Fibroblast of skin of back (primary cell): ENCODE measurements at regions not wholly inside any gene's neighbourhood (a gene's known extent, or its start where the extent isn't known, plus 50 kb on each side); places are given as distances from the start of the nearest gene placed in this dataset.

Source experiments
- DNase-seq: peaks from one replicate; pipeline ENCODE4 v3.0.0-alpha.2; 2013

DNA sequence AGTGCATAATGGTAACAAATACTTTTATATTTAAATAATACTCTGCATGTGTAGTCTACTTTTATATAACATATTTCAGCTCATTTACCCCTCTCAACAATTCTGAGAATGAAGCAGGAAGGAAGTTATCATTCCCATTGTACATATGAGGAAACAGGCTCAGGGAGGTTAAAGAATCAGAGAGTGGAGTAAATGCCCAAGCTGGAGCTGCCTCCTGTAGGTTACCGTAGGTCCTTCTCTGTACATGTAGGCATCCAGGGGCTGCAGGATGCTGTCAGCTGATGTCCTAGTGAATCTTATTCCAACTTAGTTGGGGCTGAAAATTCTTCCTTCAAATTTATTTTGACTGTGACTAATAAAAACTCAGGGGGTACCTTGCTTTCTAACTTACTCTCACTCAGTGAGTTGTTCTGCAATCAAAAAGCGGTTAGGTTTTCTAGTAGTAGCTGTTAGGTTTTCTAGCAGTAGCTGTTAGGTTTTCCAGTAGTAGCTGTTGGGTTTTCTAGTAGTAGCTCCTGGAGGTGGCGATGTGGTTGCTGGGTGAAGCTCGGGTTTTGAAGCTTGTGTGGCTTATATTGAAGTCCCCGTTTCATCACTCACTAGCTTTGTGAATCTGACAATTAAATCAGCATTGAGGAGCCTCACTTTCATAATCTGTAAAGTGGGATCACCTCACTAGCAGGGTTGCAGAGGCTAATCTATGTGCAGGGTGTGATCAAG lies 357.0 kb downstream of the NR2F2 start:
- DNase-seq = no peak

DNA sequence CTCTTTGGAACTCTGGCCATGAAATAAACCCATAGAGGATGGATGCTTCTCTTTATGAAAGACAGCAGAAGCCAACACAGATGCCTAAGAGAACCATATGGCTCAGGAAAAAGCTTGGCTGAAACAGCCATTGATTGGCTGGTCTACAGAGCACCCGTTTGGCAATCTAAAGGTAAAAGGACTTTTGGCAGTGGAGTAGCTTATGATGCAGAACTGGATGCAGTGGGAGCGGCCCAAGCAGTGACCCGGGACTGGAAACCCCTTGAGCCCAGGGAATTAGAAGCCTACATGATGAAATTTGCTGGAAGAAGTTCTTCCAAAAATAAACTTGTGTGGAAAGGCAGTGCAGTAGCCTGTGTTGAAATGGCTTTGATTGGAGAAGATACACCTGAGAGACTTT lies 360.2 kb downstream of the NR2F2 start:
- DNase-seq = no peak

DNA sequence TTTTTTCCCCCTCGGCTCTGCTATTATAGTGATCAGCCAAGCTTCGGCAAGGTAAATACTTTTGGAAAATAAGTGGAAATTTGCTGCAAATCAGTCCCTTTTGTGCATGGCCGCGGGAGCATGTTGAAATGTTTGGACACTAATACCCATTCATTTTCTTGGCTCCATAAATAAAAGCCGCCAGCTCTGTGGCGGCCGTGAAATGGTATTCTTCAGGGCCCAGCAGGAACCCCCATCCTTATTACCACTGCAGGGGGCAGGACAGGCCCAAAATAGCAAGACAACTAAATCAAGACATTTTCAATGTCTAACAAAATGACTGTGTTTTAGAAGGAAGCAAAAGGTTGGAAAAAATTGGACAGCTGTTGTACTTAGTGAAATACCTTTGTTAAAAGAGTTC lies 362.3 kb downstream of the NR2F2 start:
- DNase-seq = no peak

DNA sequence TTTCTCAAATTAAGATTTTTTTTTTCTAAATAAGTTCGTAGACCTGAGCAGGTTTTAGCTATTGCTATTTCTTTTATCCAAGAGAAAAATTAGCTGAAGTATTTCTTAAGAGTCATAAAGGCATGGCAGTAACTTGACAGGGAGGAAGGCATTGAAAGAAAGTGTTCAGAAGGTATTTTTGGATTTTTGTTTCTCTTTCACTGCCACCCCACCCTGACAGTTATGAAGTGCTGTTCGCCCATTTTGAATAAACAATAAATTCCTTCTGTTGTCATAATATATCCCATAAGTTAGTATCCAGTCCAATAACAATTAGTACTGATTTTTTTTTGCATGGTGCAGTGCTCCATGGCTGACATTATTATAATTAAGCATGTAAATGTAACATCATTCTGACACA lies 363.0 kb downstream of the NR2F2 start:
- DNase-seq = no peak

DNA sequence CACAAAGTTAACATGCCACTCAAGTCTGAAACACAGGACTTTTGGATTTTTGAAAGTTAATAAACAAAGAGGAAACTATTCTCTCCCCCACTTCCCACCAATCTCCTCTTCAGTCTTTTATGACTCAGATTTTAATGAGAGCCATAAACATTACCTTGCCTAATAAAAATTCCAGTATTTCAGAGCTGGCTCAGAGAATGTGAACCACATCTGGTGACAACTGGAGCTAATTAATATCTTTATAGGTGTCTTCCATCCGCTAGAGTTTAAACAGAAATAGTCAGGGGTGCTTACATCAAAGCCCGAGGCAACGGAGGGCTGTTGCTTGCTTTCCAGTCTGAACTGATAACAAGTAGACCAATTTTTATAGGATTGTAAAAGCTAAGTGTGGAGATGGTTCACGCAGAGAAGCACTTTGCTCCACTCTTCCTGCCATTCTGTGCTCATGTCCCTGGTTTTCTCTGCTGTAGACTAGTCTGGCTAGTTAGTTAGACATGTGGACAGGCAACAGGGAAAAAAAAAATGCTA lies 363.6 kb downstream of the NR2F2 start:
- DNase-seq = no peak

DNA sequence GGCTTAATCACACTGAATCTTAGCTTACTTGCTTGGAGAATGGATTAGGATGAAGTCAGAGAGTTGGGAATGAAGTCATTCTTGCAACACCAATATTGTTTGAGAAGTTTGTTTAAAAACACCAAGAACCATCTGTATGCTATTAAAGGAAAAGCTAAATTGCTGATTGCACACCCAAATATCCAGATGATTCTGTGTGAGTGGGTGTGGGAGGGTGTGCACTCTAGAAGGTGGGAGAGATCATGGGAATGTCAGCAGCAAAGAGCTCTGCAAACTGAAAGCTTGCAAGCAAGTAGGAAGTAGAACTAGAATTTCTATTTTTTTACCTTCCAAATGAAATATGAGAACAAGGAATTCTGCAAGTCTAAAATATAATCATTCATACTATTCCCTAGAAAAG lies 364.9 kb downstream of the NR2F2 start:
- no peak for DNase-seq

DNA sequence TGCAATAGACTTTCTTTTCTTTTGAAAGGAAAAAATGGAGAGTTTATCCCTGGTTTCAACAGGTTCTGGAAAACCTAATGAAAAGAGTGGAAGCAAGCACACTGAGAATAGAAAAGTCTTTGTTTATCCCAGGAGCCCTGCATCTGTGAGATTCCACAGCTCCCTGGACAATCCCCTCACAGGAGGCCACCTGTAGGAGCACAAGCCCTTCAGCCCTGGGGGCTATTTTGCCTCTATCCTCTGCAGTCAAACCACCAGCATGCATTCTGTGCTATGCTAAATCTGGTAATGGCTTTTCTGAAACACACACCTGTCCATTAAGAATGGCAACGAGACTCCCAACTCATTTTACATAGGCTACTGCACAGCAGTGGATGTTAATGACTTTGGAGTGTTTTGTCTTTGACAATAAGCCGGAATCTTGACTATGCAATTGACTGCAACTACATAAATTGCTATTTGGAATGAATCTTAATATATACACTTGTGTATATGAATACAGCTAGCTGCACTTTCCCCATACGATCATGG lies 369.4 kb downstream of the NR2F2 start:
- DNase-seq = no peak

DNA sequence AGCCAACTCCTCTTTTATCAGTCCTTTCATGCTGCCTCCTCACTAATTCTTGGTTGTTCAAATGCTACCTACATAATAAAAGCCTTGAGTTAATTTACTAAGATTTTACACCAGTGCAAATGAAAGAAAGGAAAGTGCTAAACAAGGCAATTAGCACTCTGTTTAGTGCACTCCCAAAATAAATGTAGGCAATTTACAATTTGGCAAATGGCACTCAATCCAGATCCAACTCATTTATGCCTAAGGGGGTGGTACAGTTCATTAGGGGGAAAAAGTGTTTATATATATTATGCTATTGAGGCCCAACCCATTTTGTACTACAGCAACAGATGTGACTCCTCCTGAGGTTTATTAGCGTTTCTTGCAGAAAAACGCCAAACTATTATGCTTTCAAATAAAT lies 370.1 kb downstream of the NR2F2 start:
- DNase-seq = no peak

DNA sequence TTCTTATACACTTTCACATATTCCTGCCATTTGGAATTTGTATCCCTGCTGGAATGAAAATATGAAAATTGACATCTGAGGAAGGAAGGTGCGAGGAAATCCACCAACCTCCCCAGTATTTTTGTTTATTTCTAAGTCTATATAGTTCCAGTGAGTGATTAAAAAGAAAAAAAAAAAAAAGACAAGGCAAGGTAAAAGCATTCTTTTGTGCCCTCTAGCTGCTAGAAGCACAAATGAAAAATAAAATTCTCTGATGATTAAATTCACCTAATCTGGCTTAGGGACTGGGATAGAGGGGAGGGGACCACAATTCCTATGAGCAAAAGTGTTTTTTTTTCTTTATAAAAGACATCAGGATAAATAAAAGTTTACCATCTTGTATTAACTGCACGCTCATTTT lies 370.9 kb downstream of the NR2F2 start:
- DNase-seq = no peak

DNA sequence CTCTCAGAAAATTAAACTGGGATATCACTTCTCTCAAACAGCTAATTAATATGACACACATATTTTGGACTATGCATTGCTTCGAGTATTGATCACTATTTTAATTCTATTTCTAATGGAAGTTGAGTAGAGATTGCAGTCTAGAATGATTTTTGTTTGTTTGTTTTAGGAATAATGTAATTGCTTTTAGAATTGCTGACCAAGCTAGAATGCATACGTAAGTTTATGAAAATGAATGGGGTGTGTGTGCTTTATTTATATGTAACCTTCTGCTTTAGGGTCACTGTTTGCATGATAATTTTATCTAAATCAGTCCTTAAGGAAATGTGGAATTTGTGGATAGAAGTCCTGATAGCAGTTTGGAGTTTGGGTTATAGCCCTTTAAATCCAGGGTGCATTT lies 371.4 kb downstream of the NR2F2 start:
- no peak for DNase-seq

DNA sequence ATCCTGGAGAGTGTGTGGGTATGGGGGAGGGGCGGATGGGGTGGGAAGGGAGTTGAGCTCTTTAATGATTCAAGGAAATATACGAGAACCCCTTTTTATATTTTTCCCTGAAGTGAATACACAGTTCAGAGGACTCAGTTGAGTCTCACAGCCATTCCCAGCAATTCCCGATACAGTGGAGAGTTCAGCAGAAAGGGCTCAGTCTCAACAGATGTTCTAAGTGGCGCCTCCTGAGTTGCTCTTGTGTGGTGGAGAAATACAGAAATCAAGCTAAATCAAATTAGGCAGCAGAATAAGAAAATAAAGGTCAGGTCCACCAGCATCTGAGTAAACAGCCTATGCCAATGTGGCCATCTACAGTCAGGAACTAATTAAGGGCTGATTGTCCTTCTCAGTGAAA lies 372.1 kb downstream of the NR2F2 start:
- no peak for DNase-seq

DNA sequence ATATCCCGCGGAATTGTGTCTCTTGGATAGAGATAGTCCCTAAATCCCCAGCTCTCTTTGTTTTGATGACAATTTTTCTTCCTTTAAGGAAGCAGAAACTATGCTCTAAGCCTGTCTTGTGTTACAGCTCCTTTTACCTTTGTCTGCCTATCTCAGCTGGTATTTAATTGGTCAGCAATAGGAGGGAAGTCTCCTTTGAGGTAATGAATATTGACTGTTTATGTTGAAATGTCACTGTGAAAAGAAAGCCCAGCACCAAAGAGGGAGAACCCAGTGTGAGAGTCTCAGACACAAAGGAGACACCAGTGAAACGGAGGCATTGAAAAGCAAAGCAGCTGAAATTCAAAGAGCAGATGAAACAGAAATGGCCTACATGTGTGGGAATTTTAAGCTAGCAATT lies 372.6 kb downstream of the NR2F2 start:
- DNase-seq = no peak

DNA sequence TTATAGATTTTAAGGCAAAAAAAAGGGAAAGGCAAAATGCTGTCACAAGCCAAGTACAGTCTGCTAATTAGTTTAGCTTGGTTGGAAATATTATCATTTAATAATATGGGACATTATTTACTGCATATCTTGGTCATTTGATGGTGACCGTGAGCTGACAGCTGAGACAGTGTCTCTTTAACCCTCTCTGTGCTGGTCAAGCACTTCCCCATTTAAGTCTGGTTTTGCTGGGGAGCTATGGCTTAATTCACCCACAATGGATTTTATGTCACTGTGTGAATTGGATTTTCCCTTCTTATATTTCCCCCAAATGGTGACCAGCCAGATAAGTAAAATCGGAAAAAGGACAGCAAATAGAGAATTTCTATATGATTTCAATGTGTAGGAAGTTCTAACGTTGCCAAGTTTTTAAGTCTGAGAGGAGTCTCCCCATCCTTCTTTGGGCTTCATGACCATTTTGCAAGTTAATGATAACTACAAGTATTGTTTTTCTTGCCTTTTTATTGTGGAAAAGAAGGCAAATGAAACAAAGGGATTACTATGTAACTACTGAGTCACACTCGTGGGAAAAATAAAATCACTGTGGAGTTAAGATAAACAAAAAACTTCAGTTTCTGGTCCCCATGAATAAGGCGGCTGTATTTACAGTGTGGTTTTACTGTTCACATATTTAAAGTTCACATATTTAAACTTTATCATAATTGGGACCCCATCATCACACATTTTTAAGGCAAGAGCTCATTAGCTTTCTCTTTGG lies 373.5 kb downstream of the NR2F2 start:
- DNase-seq = no peak

DNA sequence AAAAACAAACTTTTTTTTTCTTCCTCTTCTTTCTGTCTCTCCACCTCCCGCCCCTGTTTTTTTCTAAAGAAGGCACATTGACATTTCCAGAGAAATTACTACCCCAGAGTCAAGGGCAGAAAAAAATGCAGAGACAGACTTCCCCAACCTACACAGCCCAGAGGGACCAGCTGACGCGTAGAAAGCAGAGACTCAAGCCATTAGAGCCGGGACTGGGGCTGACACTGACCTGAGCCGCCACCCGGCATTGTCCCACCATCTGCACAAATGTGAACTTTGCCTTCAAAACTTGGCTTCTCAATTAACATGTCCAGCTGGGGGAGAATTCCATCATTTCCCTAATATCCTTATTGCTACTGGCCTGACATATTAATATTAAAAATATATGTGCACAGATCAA lies 385.6 kb downstream of the NR2F2 start:
- no peak for DNase-seq

DNA sequence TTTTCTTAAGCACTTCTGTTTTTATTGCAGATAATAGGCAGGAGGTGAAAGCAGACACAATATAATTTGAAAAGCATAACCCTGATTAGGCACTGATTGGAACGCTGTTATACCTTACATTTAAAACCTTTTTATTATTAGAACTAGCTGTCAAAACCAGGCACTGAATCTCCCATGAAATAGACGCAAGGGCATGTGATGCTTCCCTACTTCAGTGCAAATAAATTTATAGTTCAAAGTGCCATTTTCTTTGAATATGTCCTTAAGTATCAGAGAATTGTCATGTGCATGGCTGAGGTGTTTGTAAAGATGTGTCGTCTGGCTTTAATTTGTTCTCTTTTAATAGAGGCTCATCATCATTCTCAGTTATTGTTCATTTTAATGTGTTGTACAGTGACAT lies 386.0 kb downstream of the NR2F2 start:
- no peak for DNase-seq

DNA sequence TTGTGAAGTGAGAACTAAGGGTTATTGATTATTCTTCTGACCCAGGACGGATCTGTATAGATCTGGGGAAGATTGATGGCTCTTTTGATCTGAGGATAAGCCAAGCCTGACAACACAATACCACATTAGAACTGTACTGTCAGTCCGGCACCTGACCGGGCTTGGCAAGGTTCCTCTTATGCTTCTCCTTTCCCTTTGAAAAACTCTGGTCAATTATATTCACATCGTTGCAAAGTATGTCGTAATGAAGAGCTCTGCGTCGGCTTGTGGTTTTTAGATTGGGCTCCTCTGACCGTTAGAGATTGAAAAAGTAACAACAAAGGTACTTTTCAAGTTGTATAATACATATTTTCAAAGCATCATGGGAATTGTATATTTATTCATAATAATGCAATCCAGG lies 389.8 kb downstream of the NR2F2 start:
- no peak for DNase-seq

DNA sequence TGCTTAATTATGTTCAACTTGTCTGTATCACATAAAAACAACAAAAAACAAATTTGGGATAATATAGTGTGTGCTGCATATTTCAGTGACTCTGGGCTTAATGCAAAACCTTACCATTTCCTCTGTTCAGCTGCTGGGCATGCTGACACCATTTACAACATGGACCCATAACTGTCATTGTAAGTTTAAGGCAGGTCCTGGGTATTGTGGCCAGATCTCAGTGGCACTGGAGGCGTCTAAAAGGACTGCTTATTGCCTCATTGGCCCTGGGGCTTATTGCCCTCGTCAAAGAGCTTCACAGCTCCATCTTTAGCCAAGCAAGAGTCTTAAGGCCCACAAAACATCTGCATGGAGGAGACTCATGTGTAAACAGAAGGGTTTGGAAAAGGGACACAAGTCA lies 390.2 kb downstream of the NR2F2 start:
- no peak for DNase-seq

DNA sequence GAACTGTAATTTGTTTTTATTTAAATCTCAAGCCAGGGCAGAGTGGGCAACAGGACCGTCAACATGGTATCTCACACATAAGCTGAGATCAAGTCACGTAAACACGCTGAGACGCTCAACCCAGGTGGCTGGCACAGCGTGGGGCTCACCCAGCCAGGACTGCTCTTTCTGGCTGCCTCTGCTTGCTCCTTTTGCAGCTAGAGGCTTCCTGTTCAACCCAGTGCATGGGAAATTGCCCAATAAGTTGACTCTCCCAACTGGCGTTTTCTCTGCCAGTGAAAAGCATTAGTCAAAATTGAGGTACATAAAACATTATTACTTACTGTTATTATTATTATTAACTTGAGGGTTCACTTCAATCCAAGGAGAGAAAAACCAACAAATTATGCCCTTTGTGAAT lies 398.1 kb downstream of the NR2F2 start:
- DNase-seq = no peak

DNA sequence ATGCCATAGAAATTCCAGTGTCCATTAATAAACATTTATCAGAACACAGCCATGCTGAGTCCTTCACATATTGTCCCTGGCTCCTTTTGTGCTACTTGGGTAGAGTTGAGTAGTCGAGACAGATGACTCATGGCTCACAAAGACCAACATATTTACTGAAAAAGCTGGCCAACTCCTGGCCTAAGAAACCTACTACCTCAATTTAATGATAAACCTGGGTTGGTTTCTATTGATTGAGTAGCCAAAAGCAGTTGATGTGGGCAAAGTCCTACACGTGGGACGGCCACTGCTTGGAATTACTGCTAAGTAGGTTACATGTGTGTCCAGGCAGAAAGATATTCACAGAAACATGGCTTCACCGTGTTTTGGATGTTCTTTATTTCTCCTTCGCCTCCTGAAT lies 402.2 kb downstream of the NR2F2 start:
- DNase-seq = no peak

DNA sequence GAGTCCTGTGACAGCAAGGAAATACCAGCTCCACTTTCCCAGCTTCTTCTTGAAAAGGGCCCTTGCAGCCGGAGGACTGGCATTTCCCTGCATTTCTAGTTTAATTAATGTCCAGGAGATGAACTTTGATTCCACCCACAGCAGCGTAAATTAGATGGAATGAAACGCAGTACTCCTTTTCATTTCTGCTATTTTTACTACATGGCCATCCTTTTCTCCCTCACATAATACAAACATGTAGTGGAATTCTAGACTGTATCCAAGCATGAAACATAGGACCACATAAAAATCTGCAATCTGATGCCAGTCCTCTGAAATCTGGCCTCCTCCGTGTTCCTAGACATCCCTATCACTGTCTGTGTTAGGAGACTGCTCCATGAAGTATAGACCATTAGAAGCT lies 403.2 kb downstream of the NR2F2 start:
- DNase-seq = no peak

DNA sequence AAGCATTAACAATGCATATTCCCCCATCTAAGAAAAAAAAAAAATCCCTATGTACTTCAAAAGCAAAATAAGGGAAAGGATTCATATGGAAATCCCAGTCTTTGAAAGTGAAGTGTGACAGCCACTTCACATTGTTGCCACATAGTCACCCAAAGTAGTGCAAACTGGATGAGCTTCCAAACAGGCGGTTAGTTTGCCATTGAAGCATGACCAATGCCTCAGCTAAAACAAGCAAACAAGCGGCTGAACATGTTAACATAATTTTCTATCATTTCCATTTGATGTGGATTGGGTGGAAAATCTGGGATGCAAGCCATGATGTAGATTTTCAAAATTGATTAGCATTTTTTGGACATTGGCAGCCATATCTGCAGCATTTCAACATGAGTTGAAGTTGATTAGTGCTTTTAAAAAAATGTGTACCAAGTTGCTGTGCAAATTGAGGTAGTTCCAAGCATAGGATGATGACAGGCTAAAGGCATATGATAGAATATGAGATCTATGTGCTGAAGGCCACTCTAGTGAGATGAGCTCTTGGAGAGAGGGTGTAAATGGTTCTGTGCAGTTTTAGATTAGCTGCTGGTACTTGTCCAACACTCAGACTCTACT lies 405.2 kb downstream of the NR2F2 start:
- DNase-seq = no peak

DNA sequence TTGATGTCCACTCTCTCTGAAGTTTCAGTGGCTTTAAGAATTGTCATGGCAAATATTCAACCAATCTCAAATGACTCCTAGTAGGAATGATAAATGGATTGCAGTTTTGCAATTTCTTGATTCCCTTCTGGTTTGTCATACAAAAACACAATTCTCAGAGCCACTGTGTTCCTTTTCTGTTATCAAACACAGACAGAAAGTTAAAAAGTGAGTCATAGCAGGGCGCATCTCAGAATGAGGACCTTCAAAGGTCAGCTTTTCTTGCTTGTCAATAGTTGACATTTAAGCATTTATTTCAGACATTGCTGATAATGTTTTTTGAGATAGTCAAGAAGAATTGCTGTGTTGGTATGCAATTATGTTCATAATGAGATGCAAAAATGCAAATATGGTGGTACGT lies 405.9 kb downstream of the NR2F2 start:
- DNase-seq = no peak

DNA sequence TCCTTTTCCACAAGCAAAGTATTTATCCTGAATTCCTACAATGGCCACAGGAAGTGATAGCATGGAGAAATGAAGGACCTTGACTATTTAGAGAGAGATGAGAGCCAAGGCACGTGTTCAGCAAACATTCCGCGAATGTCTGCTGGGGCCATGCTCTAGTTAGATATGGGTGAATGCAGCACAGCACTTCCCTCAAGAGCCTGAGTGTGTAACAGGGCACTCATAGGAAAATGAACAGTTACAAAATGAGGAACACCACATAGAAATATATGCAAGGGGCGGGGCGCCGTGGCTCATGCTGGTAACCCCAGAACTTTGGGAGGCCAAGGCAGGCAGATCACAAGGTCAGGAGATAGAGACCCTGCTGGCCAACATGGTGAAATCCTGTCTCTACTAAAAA lies 406.9 kb downstream of the NR2F2 start:
- no peak for DNase-seq

DNA sequence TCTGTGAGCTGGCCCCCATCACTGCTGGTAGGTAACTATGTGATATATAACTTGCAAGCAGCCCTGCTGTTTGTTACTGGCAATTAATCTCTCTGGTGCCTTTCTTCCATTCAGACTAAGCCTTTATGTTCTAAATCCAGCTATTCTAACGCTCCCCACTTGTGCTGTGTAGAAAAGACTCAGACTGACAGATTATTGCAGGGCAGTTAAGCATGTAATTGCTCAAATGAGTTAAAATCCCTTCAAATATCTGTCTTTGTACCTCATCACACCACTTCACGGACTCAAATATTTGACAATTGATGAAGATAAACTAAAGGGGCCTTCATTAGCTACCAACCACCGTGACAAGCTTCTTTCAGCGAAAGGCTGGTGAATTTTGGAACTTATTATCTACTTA lies 416.2 kb downstream of the NR2F2 start:
- no peak for DNase-seq
